GM23248 (cell line): ENCODE measurements at regions not wholly inside any gene's neighbourhood (a gene's known extent, or its start where the extent isn't known, plus 50 kb on each side); places are given as distances from the start of the nearest gene placed in this dataset.

Experiments used
- EZH2 ChIP-seq: fragments of 200-600 bp; sonication (generic); IDR thresholded peaks from 2 replicates; pipeline ENCODE4 v1.6.1; 2018; ENCODE audit warnings: antibody characterized with exemption, mild to moderate bottlenecking; ENCODE audit not compliant: insufficient read depth, poor library complexity, severe bottlenecking
- EZH2phosphoT487 ChIP-seq: fragments of 200-600 bp; sonication (generic); IDR thresholded peaks from 2 replicates; pipeline ENCODE4 v1.6.1; 2018; ENCODE audit warnings: antibody characterized with exemption, moderate library complexity, mild to moderate bottlenecking, low read depth; ENCODE audit not compliant: insufficient read depth

GRCh38 chr17:53234138-53234537, 588.6 kb upstream of the KIF2B start:
- no peak for TF ChIP-seq EZH2phosphoT487
- no peak for TF ChIP-seq EZH2
